Stimulated activated CD8-positive, alpha-beta memory T cell treated with anti-CD3 and anti-CD28 coated beads, Interleukin-15, amount 100 ng/mL, for 4 hours (primary cell): ENCODE measurements at regions not wholly inside any gene's neighbourhood (a gene's known extent, or its start where the extent isn't known, plus 50 kb on each side); places are given as distances from the start of the nearest gene placed in this dataset.

Experiments used
- DNase-seq, 2 donors: peaks; one replicate each; pipeline ENCODE4 v3.0.0-alpha.2; 2020; ENCODE audit warnings: low read depth in 2 of 2

- no peak for DNase-seq
Measured at GRCh38 chr6:90403489-90404381, 107.1 kb upstream of the BACH2 start.

- DNase-seq, result no peak
Measured at GRCh38 chr6:90402831-90403192, 106.2 kb upstream of the BACH2 start.

- DNase-seq, result no peak
Measured at GRCh38 chr6:90401933-90402830, 105.5 kb upstream of the BACH2 start.

- DNase-seq, result peak in 1 of 2 donors; percentile 53
Measured at GRCh38 chr6:90399970-90400369, 103.3 kb upstream of the BACH2 start.

GRCh38 chr6:90397929-90398674, 101.5 kb upstream of the BACH2 start:
- peak; percentile 66 to 90 for DNase-seq

- no peak for DNase-seq
Measured at GRCh38 chr6:90397047-90397446, 100.4 kb upstream of the BACH2 start.

- peak in 1 of 2 donors; percentile 53 for DNase-seq
Measured at GRCh38 chr6:90393232-90393884, 96.7 kb upstream of the BACH2 start.

- DNase-seq, result no peak
Measured at GRCh38 chr6:90390379-90390778, 93.7 kb upstream of the BACH2 start.

- no peak for DNase-seq
Measured at GRCh38 chr6:90388395-90388794, 91.8 kb upstream of the BACH2 start.

GRCh38 chr6:90387826-90388225, 91.2 kb upstream of the BACH2 start:
- DNase-seq, result no peak

- DNase-seq, result no peak
Measured at GRCh38 chr6:90387383-90387775, 90.7 kb upstream of the BACH2 start.

- DNase-seq, result no peak
Measured at GRCh38 chr6:90386399-90387382, 90.0 kb upstream of the BACH2 start.

- no peak for DNase-seq
Measured at GRCh38 chr6:90385759-90386313, 89.2 kb upstream of the BACH2 start.

- no peak for DNase-seq
Measured at GRCh38 chr6:90384720-90385119, 88.1 kb upstream of the BACH2 start.

- no peak for DNase-seq
Measured at GRCh38 chr6:90383196-90383822, 86.7 kb upstream of the BACH2 start.

GRCh38 chr6:90382760-90383159, 86.1 kb upstream of the BACH2 start:
- DNase-seq, result no peak

- DNase-seq, result no peak
Measured at GRCh38 chr6:90375681-90376439, 79.2 kb upstream of the BACH2 start.

- no peak for DNase-seq
Measured at GRCh38 chr6:90374201-90374600, 77.6 kb upstream of the BACH2 start.

- DNase-seq, result no peak
Measured at GRCh38 chr6:90372885-90373284, 76.2 kb upstream of the BACH2 start.
